ENCODE measurements at regions not wholly inside any gene's neighbourhood (a gene's known extent, or its start where the extent isn't known, plus 50 kb on each side); places are given as distances from the start of the nearest gene placed in this dataset.
A peak's percentile ranks its signal among the peaks of the same experiment; 100 is the strongest.
"Not testable (repeated sequence)": the region's sequence is repeated elsewhere in the genome, so short reads cannot be mapped to it uniquely, and the experiment has no call there.

- no peak for ATAC-seq
- DNase-seq = peak; percentile 1
Observed at GRCh38 chr15:70524470-70524869, 238.9 kb downstream of the UACA start.

- no peak for DNase-seq
- ATAC-seq = no peak
Observed at GRCh38 chr15:70523616-70524015, 239.7 kb downstream of the UACA start.

DNA sequence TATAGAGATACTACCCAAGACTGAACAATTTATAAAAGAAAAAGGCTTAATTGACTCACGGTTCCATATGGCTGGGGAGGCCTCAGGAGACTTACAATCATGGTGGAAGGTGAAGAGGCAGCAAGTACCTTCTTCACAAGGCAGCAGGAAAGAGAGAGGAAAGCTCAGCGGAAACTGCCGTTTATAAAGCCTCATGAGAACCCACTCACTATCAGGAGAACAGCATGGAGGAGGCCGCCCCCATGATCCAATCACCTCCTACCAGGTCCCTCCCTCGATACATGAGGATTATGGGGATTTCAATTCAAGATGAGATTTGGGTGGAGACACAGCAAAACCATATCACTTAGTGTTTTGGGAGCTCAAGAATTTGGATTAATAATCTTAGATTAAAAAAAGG is 240.2 kb downstream of the UACA start:
- DNase-seq = no peak
- no peak for ATAC-seq

DNA sequence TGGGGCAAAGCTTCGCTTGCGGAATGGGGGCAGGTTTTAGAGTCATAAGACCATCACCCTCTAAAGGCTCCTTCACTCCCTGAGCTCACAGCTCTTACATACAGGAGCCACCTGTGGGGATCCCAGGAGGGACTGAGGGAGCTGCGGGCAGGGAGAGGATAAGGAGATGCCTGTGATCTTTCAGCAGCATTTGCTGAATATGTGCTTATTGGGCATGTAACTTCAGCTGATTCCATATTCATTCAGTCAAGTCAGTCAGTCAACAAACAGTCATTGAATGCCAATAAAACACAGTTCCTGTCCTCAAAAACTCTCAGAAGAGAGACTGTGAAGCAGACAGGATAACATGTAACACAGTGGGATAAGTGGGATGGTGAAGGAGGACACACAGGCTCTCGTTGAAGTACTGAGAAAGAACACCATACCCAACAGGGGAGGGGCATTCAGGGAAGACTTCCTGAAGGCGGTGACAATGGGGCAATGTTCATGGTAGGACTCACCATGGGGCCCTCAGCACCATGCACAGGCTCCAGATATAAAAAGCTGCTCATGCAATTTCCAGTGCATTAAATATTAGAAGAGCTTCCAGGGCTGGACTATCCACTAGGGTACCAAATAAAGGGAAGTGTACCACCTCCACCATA is 240.9 kb downstream of the UACA start:
- DNase-seq (no peak), ATAC-seq (no peak)

GRCh38 chr15:70521576-70522322 is 241.6 kb downstream of the UACA start:
- DNase-seq (no peak), ATAC-seq (no peak)

- DNase-seq (no peak), ATAC-seq (no peak)
Observed at GRCh38 chr15:70519616-70520015, 243.7 kb downstream of the UACA start.

- ATAC-seq (no peak), DNase-seq (no peak)
Observed at GRCh38 chr15:70519004-70519365, 244.4 kb downstream of the UACA start.

GRCh38 chr15:70518201-70519003 is 245.0 kb downstream of the UACA start:
- DNase-seq (no peak), ATAC-seq (no peak)

DNA sequence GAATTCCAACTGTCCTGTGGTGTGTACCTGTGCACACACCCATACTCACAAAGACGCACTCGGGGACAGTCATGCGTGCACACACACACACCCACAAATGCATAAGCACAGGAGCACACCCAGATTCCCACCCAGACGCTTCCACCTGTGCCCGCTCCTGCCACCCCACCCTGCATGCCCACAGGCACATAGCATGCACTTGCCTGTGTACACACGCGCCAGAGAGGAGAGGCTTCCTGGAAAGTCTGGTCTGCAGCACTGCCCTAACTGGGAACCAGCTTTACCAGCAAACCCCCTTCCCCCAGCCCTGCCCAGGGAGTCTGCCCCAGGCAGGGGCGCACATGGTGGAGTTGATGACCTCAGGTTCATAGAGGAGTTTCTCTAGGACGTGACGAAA is 246.2 kb downstream of the UACA start:
- DNase-seq (no peak), ATAC-seq (no peak)

DNA sequence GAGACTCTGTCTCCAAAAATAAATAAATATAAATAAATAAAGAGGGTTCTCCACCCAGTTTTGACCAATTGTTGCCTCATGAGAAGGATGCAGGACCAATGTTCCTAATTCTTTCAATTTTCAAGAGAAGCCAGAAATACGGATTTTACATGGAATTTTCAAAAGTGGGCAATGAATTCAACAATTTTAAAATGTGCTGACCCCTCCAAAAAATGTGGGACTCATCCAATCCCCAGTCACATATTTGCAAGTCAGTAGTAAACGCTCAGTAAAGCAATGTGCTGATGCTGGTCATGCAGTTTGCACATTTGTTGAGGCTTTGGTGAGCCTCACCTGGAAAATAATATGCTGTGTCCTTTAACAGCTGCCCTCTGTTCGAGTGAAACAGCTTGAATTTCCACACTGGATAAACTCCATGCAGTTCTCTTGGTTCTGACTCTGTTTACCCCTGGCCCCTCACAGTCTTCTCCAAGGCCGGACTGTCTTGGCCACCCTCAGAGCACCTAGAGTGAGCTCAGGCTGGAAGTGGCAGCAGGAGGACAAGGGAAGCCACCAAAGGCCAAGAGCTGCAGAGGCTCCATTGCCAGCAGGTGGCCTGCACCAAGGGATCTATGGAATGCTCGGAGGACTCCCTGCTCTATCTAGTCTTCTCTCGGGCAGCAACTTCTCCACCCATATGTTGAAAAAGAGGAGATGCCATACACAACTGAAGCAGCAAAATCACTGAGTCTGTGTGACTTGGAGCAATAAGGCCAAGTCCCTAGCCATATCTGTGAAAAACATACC is 246.8 kb downstream of the UACA start:
- no peak for DNase-seq
- ATAC-seq = no peak

DNA sequence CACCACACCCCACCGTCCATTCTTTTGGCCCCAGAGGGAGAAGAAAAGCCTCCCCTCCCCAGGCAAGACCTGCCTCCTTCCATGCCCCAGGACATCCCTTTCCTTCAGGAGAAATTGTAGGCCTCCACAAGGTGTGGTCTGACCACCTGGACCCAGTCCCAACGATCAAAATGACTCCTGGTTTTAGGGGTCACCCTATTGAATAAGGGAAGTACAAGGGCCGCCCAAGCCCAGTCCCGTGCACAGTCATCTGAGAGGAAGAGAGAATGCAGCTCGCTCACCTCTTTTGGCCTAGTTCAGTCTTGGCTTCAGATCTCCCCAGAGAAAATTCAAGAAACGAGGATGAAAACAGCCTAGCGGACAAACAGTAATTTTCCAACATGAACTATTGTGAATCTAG is 249.1 kb downstream of the UACA start:
- no peak for DNase-seq

GRCh38 chr15:70513819-70514218 is 249.5 kb downstream of the UACA start:
- DNase-seq = no peak
- no peak for ATAC-seq

More for the DNA sequence above, 249.1 kb downstream of the UACA start:
- ATAC-seq = no peak

- ATAC-seq = peak; percentile 87
- DNase-seq = peak; percentile 74
Observed at GRCh38 chr15:70512772-70513362, 250.5 kb downstream of the UACA start.

GRCh38 chr15:70511972-70512587 is 251.3 kb downstream of the UACA start:
- ATAC-seq = not testable (repeated sequence)

GRCh38 chr15:70510433-70510832 is 252.9 kb downstream of the UACA start:
- DNase-seq = no peak
- ATAC-seq = no peak

More at GRCh38 chr15:70511972-70512587, 251.3 kb downstream of the UACA start:
- DNase-seq = not testable (repeated sequence)

- DNase-seq (no peak), ATAC-seq (no peak)
Observed at GRCh38 chr15:70509731-70510143, 253.6 kb downstream of the UACA start.

- no peak for ATAC-seq
- DNase-seq = no peak
Observed at GRCh38 chr15:70509282-70509662, 254.1 kb downstream of the UACA start.

GRCh38 chr15:70508561-70509281 is 254.6 kb downstream of the UACA start:
- ATAC-seq (peak; percentile 30), DNase-seq (peak; percentile 70)

GRCh38 chr15:70507772-70508371 is 255.5 kb downstream of the UACA start:
- peak; percentile 51 for DNase-seq
- peak; percentile 17 for ATAC-seq
